HG03045 (cell line): ENCODE measurements at regions not wholly inside any gene's neighbourhood (a gene's known extent, or its start where the extent isn't known, plus 50 kb on each side); places are given as distances from the start of the nearest gene placed in this dataset.

Experiments
- ATAC-seq: cut with Tn5 transposase; IDR thresholded peaks from one replicate; pipeline ENCODE4 v1.9.1; 2021; ENCODE audit warnings: mild to moderate bottlenecking, moderate library complexity; ENCODE audit not compliant: unreplicated experiment

- ATAC-seq, result no peak
Measured at GRCh38 chr18:30929718-30930117, 112.8 kb downstream of the DSC3 start.

GRCh38 chr18:30929065-30929464, 113.5 kb downstream of the DSC3 start:
- no peak for ATAC-seq

DNA sequence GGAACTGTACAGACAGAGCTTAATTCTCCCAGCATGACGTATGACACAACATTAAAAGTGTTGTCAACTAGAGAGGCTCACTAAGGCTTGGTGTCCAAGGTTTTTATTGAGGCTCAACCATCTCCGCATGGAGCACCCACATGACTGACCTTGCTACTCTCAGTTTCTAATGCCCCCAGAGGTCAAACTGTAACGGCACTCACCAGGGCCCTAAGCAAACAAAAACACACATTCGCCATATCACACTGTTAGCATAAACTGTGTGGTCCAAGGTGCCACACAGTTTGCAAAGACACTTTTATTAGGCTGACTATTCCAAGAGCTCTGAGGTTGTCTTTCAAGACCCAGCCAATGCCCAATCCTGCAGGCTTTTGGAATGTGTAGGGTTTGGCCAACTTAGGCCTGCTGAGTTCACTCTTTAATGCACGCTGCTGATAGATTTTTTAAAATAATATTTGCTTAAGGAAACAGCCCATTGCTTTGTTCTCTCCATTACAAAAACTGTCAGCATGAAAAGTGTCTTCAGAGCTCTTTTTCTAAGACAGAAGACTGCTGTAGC, 114.9 kb downstream of the DSC3 start:
- no peak for ATAC-seq

DNA sequence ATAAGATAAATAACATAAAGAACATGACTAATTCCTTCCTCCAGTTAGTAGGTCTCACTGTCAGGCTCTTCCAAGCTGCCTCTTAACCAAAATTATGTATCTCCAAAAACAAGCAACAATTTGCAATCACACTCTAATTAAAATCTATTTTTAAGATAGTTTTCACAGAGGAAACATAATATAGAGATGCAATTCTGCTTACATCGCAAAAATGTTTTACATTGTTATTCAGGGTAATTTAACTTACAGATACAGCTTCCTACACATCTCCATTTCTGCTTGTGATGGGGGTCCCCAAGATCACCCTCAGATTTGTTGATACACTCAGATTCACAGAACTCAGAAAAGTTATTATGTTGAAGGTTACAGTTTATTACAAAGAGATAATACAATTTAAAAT, 115.5 kb downstream of the DSC3 start:
- ATAC-seq, result no peak

GRCh38 chr18:30925795-30926194, 116.7 kb downstream of the DSC3 start:
- ATAC-seq, result no peak

DNA sequence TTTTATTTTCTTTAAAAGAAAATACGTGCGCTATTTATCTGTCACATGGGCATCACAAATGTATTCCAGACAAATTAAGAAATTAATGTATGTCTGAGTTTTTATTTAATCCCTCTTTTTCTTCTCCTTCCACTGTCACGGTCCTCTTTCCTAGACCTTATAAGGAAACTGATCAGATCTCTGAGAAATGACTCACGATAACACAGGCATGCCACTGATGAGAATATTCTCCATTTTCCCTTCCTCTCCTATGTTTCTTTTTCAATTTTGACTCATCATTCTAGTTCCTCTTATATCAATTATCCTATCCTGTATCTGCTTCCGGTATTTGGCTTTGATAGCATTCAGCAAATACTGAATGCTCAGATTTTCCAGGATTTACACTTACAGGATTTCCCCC, 121.8 kb downstream of the DSC3 start:
- no peak for ATAC-seq

- ATAC-seq, result no peak
Measured at GRCh38 chr18:30920351-30920750, 122.2 kb downstream of the DSC3 start.

GRCh38 chr18:30917651-30918050, 124.9 kb downstream of the DSC3 start:
- ATAC-seq, result no peak

DNA sequence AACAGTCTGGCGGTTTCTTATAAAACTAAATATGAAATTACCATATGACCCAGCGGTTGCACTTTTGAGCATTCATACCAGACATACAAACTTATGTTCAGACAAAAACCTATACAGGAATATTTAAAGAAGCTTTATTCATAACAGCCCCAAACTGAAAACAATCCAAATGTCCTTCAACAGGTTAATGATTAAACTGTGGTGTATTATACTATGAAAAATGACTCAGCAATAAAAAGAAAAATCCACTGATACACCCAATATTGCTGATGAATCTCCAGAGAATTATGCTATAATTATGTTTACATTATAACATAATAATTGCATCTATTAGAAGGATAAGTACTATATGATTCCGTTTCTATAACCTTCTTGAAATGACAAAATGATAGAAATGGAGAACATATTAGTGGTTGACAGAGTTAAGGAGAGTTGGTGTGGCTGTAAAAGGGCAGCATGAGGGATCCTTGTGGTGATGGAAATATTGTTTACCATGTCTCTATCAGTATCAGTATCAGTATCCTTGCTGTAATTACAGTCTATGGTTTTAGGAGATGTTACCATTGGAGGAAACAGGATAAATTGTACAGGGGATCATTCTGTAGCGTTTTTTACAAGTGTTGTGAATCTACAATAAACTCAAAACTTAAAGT, 127.1 kb downstream of the DSC3 start:
- no peak for ATAC-seq

- ATAC-seq, result no peak
Measured at GRCh38 chr18:30908381-30908780, 134.2 kb downstream of the DSC3 start.

DNA sequence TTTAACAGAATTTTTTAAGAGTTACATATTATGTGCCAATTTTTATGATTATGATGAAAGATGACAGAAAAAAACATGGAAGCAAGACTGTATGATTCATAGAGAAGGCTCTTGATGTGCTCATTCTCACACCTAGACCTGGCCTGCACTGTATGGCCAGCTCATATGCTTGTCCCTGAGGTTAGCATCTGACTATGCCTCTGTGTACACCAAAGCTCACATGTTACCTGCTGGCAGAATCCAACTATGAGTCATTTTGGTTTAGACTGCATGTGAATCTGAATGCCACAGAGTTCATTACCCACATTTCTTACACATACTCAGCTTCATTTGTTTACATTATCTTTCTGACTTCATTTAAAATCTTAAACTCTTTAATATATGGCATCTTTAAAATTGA, 139.0 kb downstream of the DSC3 start:
- no peak for ATAC-seq

GRCh38 chr18:30889519-30890301, 152.8 kb downstream of the DSC3 start:
- no peak for ATAC-seq

- no peak for ATAC-seq
Measured at GRCh38 chr18:30888344-30888743, 154.2 kb downstream of the DSC3 start.

GRCh38 chr18:30886998-30887397, 155.5 kb downstream of the DSC3 start:
- ATAC-seq, result no peak

- no peak for ATAC-seq
Measured at GRCh38 chr18:30870466-30870865, 172.1 kb downstream of the DSC3 start.

GRCh38 chr18:30862900-30863299, 179.6 kb downstream of the DSC3 start:
- ATAC-seq, result no peak

GRCh38 chr18:30860741-30861140, 181.8 kb downstream of the DSC3 start:
- ATAC-seq, result no peak

- ATAC-seq, result no peak
Measured at GRCh38 chr18:30859036-30859435, 183.5 kb downstream of the DSC3 start.

DNA sequence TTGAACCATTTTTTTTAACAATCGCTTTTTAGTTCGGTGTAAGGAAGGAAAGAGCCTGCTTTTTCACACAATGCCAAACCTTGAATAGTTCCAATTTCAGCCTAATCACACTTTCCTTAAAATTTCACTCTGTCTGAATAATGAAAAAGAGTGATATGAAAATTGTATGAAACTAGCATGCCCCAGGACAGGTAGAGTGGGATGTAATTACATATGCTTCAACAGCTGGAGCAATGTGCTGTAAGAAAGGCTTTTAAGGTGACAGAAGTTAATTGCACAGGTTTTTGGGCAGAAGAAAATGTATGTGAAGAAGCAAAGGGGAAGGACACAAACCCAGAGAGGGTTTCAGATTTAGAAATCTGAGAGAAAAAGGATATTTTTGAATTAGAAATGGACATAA, 184.0 kb downstream of the DSC3 start:
- no peak for ATAC-seq

GRCh38 chr18:30855762-30856161, 186.8 kb downstream of the DSC3 start:
- ATAC-seq, result no peak

DNA sequence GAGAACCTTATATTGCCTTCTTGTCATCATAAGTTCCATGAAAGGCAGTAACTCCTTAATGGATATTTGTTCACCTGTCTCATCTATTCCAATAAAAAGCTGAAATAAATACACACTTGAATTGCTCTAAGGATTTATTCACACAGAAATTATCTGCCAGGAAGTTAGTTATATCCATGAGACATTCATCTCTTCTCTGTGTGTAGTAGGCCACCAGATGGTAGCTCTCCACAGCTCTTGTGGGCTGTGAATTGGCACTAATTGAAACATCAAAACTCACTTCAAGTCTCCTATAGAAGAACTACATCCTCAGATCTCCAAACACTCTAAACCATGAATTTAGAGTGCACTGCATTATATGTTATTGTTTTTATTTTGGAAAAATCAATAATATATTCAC, 189.6 kb downstream of the DSC3 start:
- ATAC-seq, result no peak

GRCh38 chr18:30852541-30852940, 190.0 kb downstream of the DSC3 start:
- no peak for ATAC-seq
